CD8-positive, alpha-beta memory T cell (primary cell): ENCODE measurements at regions not wholly inside any gene's neighbourhood (a gene's known extent, or its start where the extent isn't known, plus 50 kb on each side); places are given as distances from the start of the nearest gene placed in this dataset.

ENCODE experiments used
- CTCF ChIA-PET: fragments of 350-600 bp; sonication (Branson Sonifier 250); formaldehyde crosslinking; loops from one replicate; lab custom pipeline; 2021; ENCODE audit warnings: antibody characterized with exemption; lab: Charles Lee
- POLR2A ChIA-PET: fragments of 350-600 bp; sonication (Branson Sonifier 250); formaldehyde crosslinking; loops from one replicate; lab custom pipeline; 2021; ENCODE audit warnings: antibody characterized with exemption; lab: Charles Lee
- DNase-seq, 5 donors: peaks; one replicate each; pipeline versions ENCODE4 v3.0.0 to v3.0.0-alpha.2; 2020 to 2022; ENCODE audit warnings: mixed read lengths in 1 of 5
- H3K27ac ChIP-seq: one replicate; pipeline ENCODE4 v1.7.0; 2013; ENCODE audit warnings: low read depth, mild to moderate bottlenecking, low read length, moderate library complexity
- H3K27me3 ChIP-seq: 2 replicates; pipeline ENCODE4 v1.7.0; 2013; ENCODE audit warnings: low read length, mild to moderate bottlenecking; ENCODE audit not compliant: insufficient read depth, poor library complexity, severe bottlenecking
- H3K36me3 ChIP-seq: 2 replicates; pipeline ENCODE4 v1.7.0; 2013; ENCODE audit warnings: mild to moderate bottlenecking, low read length, moderate library complexity; ENCODE audit not compliant: insufficient read depth
- H3K4me1 ChIP-seq: 2 replicates; pipeline ENCODE4 v1.7.0; 2013; ENCODE audit warnings: mild to moderate bottlenecking, low read length, moderate library complexity; ENCODE audit not compliant: insufficient read depth
- H3K4me3 ChIP-seq: 2 replicates; pipeline ENCODE4 v1.7.0; 2013; ENCODE audit warnings: mild to moderate bottlenecking, low read length
- H3K9me3 ChIP-seq: 2 replicates; pipeline ENCODE4 v1.7.0; 2013; ENCODE audit warnings: mild to moderate bottlenecking, low read length
- H3K27ac Mint-ChIP-seq, 8 donors: one replicate each; pipeline ENCODE4 v1.8.0; 2020 to 2021; ENCODE audit warnings: mixed read lengths in 8 of 8, mild to moderate bottlenecking in 6 of 8, inconsistent platforms in 3 of 8, moderate library complexity in 3 of 8
- H3K27me3 Mint-ChIP-seq, 2 donors: one replicate each; pipeline ENCODE4 v1.8.0; 2020 to 2021; ENCODE audit warnings: mixed read lengths in 2 of 2, mild to moderate bottlenecking in 1 of 2, moderate library complexity in 1 of 2
- H3K36me3 Mint-ChIP-seq, 3 donors: one replicate each; pipeline ENCODE4 v1.8.0; 2020 to 2021; ENCODE audit warnings: mixed read lengths in 3 of 3, inconsistent platforms in 1 of 3, mild to moderate bottlenecking in 1 of 3
- H3K4me1 Mint-ChIP-seq, 3 donors: one replicate each; pipeline ENCODE4 v1.8.0; 2020 to 2021; ENCODE audit warnings: mixed read lengths in 3 of 3, inconsistent platforms in 1 of 3, mild to moderate bottlenecking in 1 of 3
- H3K4me3 Mint-ChIP-seq, 7 donors: one replicate each; pipeline ENCODE4 v1.8.0; 2020 to 2021; ENCODE audit warnings: mixed read lengths in 7 of 7, mild to moderate bottlenecking in 6 of 7, moderate library complexity in 4 of 7, inconsistent platforms in 2 of 7
- H3K9me3 Mint-ChIP-seq, 5 donors: one replicate each; pipeline ENCODE4 v1.8.0; 2020 to 2022; ENCODE audit warnings: mixed read lengths in 5 of 5, mild to moderate bottlenecking in 3 of 5, moderate library complexity in 2 of 5, inconsistent platforms in 1 of 5

DNA sequence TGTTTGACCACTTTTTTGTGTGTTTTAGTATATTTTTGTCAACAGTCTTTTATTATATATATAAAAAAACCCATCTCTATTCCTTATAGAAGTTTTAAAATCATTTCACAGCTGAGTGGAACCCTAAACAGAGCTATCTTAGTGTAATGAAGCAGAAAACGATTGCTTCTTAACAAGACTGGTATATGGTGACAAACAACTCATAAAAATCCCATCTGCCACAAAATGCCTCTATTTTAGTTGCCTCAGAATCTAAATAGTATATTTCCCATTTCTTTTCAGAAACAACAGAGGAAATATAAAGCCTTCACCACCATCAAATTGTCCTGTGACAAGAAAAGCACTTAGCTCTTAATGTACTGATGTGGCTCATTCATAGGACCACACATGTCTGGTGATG lies 322.4 kb downstream of the ATP23 start:
- Histone ChIP-seq H3K9me3 (no peaks in the 10 kb centered on the region), H3K27ac (no peak overlapping the region), H3K4me3 (no peak overlapping the region), H3K27me3 (no peaks in the 10 kb centered on the region), H3K36me3 (no peaks in the 10 kb centered on the region), H3K4me1 (no peaks in the 10 kb centered on the region)
- no peak overlapping the region for H3K27ac Mint-ChIP-seq
- peaks cover 2 to 6% of the 10 kb centered on the region in 2 donors for H3K27me3 Mint-ChIP-seq
- no peaks in the 10 kb centered on the region for H3K4me1 Mint-ChIP-seq
- no peaks in the 10 kb centered on the region for H3K36me3 Mint-ChIP-seq
- DNase-seq: no peak
- POLR2A ChIA-PET: no interaction called here
- CTCF ChIA-PET: no interaction called here
- H3K4me3 Mint-ChIP-seq: no peak overlapping the region
- peaks cover 0 to 6% (median 2%) of the 10 kb centered on the region in 5 donors for H3K9me3 Mint-ChIP-seq

DNA sequence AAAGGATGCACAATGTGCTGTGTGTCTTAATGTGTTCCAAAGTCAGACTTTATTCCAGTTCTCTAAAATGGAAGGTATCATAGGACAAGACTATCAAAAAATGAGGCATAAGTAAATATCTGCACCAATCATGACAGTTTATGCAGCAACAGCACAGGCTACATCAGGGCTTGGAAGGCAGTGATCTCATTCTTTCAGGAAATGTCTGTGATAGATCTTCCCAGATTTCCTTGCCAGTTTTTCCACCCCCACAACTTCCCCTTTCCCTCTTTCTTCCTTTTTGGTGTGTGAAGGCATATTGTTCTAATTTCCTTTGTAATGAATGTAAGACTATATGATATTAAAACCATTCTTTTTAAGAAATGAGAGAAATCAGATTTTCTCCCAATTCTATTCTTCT lies 326.7 kb downstream of the ATP23 start:
- H3K4me1 ChIP-seq: no peaks in the 10 kb centered on the region
- Mint-ChIP-seq H3K9me3 (peaks cover 0 to 6% (median 2%) of the 10 kb centered on the region in 5 donors), H3K27ac (no peak overlapping the region), H3K4me1 (no peaks in the 10 kb centered on the region), H3K4me3 (no peak overlapping the region), H3K36me3 (no peaks in the 10 kb centered on the region), H3K27me3 (peaks cover 0 to 2% of the 10 kb centered on the region in 2 donors)
- ChIA-PET CTCF (no interaction called here), POLR2A (no interaction called here)
- H3K27ac ChIP-seq: no peak overlapping the region
- no peak overlapping the region for H3K4me3 ChIP-seq
- H3K27me3 ChIP-seq: no peaks in the 10 kb centered on the region
- no peak for DNase-seq
- H3K36me3 ChIP-seq: no peaks in the 10 kb centered on the region
- H3K9me3 ChIP-seq: no peaks in the 10 kb centered on the region

DNA sequence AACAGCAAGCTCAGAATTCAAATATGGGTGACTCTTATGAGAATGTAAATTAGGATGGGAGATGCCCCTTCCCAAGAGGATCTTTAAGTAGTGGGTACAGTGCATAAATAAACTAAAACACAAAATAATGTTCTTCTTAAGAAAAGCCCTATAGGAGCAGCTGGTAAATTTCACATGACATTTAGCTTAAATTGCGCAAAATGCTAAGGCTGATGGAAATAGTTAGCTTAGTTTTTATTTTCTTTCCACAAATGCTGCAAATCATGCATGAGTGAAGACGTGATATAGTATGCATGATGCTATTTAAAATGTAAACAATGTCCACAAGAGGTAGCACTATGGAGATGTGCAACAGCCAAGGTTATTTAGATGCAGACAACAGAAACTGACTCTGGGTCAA lies 328.1 kb downstream of the ATP23 start:
- Mint-ChIP-seq H3K36me3 (no peaks in the 10 kb centered on the region), H3K9me3 (peaks cover 0 to 6% (median 2%) of the 10 kb centered on the region in 5 donors), H3K4me1 (no peaks in the 10 kb centered on the region), H3K27me3 (peaks cover 0 to 2% of the 10 kb centered on the region in 2 donors), H3K4me3 (no peak overlapping the region), H3K27ac (no peak overlapping the region)
- Histone ChIP-seq H3K36me3 (no peaks in the 10 kb centered on the region), H3K9me3 (no peaks in the 10 kb centered on the region), H3K4me3 (no peak overlapping the region), H3K4me1 (no peaks in the 10 kb centered on the region), H3K27me3 (no peaks in the 10 kb centered on the region), H3K27ac (no peak overlapping the region)
- POLR2A ChIA-PET: no interaction called here
- no peak for DNase-seq
- CTCF ChIA-PET: no interaction called here

DNA sequence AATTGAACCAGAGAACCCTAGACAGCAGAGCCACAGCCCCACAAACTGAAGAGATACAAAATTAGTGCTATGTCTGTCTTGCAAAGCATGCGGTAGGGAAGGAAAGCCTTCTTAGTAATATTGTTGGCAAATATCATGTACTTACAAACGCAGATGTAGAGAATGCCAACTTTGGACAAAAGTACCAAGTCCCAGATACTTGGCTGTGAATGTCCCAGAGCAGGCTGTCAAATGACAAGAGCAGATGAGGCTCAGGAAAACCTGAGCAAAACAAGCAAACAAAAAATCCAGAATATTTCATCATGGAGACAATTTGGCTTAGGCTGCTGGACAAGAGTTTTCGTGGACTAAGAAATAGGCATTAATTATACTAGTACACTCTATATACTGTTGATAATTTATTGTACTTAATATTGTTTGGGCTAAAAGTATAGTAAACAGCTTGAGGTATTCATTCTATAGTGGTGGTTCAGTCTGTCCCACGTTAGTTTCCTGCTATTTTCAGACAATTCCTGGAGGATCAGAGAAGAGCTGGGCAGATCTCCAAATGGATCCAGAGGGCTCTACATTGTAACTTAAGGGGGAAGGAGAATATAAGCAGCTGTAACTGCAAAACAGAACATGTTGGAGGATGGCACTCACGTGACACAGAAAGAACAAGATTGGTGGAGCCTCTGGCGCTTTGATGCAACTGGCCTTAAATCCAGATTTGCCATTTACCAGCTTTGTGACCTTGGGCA lies 329.8 kb downstream of the ATP23 start:
- Histone ChIP-seq H3K36me3 (no peaks in the 10 kb centered on the region), H3K4me3 (no peak overlapping the region), H3K27me3 (no peaks in the 10 kb centered on the region), H3K4me1 (no peaks in the 10 kb centered on the region), H3K27ac (no peak overlapping the region), H3K9me3 (no peaks in the 10 kb centered on the region)
- ChIA-PET POLR2A (no interaction called here), CTCF (no interaction called here)
- no peak overlapping the region for H3K4me3 Mint-ChIP-seq
- no peaks in the 10 kb centered on the region for H3K4me1 Mint-ChIP-seq
- no peak for DNase-seq
- H3K9me3 Mint-ChIP-seq: peaks cover 0 to 3% (median 0%) of the 10 kb centered on the region in 5 donors
- H3K27me3 Mint-ChIP-seq: peaks cover 0 to 2% of the 10 kb centered on the region in 2 donors
- H3K36me3 Mint-ChIP-seq: no peaks in the 10 kb centered on the region
- H3K27ac Mint-ChIP-seq: no peak overlapping the region

DNA sequence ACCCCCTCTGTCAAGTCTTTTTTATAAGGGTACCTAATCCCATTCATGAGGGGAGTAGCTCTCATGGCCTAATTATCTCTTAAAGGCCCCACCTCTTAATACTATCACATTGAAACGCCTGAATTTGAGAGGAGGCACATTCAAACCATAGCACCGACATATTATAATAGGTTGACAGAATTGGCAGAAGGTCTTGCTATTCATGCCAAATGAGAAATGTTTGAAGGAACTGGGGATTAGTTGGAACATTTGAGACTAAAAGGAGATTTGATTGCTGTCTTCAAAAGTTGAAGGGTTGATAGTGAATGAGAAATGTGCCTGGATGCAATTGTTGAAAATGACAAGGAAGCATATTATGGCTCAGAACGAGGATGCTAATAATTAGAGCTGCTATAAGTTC lies 331.1 kb downstream of the ATP23 start:
- H3K27ac Mint-ChIP-seq: no peak overlapping the region
- POLR2A ChIA-PET: no interaction called here
- no peaks in the 10 kb centered on the region for H3K9me3 ChIP-seq

DNA sequence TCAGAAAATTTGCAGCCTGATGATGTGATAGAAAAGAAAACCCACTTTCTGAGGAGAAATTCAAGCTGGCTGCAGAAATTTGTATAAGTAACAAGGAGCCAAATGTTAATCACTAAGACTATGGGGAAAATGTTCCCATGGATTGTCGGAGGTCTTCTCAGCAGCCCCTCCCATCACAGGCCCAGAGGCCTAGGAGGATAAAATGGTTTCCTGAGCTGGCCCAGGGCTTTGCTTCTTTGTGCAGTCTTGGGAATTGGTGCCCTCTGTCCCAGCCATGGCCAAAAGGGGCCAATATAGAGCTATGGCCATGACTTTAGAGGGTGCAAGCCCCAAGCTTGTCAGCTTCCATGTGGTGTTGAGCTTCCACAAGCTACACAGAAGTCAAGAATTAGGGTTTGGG lies 335.9 kb downstream of the ATP23 start:
- no peaks in the 10 kb centered on the region for H3K36me3 ChIP-seq
- Mint-ChIP-seq H3K4me1 (no peaks in the 10 kb centered on the region), H3K27ac (no peak overlapping the region), H3K4me3 (no peak overlapping the region), H3K36me3 (peaks cover 0 to 1% (median 0%) of the 10 kb centered on the region in 3 donors), H3K27me3 (peaks cover 0 to 2% of the 10 kb centered on the region in 2 donors), H3K9me3 (peaks cover 5 to 21% (median 20%) of the 10 kb centered on the region in 5 donors)
- H3K4me3 ChIP-seq: no peak overlapping the region
- CTCF ChIA-PET: no interaction called here
- no peaks in the 10 kb centered on the region for H3K27me3 ChIP-seq
- POLR2A ChIA-PET: no interaction called here
- no peak overlapping the region for H3K27ac ChIP-seq
- DNase-seq: no peak
- H3K9me3 ChIP-seq: no peaks in the 10 kb centered on the region
- H3K4me1 ChIP-seq: no peaks in the 10 kb centered on the region

More for the DNA sequence above, 331.1 kb downstream of the ATP23 start:
- Histone ChIP-seq H3K27ac (no peak overlapping the region), H3K27me3 (no peaks in the 10 kb centered on the region), H3K4me3 (no peak overlapping the region), H3K36me3 (no peaks in the 10 kb centered on the region), H3K4me1 (no peaks in the 10 kb centered on the region)
- DNase-seq: no peak
- H3K27me3 Mint-ChIP-seq: peaks cover 0 to 2% of the 10 kb centered on the region in 2 donors
- H3K4me3 Mint-ChIP-seq: no peak overlapping the region
- H3K9me3 Mint-ChIP-seq: peaks cover 0 to 14% (median 5%) of the 10 kb centered on the region in 5 donors
- no peaks in the 10 kb centered on the region for H3K4me1 Mint-ChIP-seq
- CTCF ChIA-PET: no interaction called here
- no peaks in the 10 kb centered on the region for H3K36me3 Mint-ChIP-seq

DNA sequence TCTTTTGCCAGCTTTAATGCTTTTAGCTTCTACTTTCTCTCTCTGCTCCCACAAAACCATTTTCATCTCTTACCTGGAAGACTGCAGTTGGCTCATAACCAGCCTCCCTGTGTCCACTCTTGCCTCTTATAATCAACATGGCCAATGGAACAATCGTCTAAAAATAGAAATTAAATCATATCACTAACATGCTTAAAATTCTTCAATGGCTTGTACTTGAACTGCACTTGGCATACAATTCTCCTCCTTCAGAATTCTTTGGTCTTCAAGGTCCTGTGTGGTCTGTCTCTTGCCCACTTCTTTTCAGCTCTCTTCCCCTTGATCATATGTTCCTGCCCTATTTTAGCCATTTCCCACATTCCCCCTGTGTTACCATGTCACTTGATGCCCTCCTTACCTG lies 342.2 kb downstream of the ATP23 start:
- H3K4me1 ChIP-seq: no peaks in the 10 kb centered on the region
- POLR2A ChIA-PET: no interaction called here
- no peak overlapping the region for H3K4me3 ChIP-seq
- no peaks in the 10 kb centered on the region for H3K9me3 ChIP-seq
- H3K27me3 ChIP-seq: no peaks in the 10 kb centered on the region
- Mint-ChIP-seq H3K4me3 (no peak overlapping the region), H3K27me3 (peaks cover 4 to 7% of the 10 kb centered on the region in 2 donors), H3K36me3 (peaks cover 0 to 1% (median 0%) of the 10 kb centered on the region in 3 donors), H3K27ac (no peak overlapping the region), H3K4me1 (no peaks in the 10 kb centered on the region), H3K9me3 (peaks cover 12 to 20% (median 13%) of the 10 kb centered on the region in 5 donors)
- no peak overlapping the region for H3K27ac ChIP-seq
- CTCF ChIA-PET: no interaction called here
- H3K36me3 ChIP-seq: no peaks in the 10 kb centered on the region
- DNase-seq: no peak

DNA sequence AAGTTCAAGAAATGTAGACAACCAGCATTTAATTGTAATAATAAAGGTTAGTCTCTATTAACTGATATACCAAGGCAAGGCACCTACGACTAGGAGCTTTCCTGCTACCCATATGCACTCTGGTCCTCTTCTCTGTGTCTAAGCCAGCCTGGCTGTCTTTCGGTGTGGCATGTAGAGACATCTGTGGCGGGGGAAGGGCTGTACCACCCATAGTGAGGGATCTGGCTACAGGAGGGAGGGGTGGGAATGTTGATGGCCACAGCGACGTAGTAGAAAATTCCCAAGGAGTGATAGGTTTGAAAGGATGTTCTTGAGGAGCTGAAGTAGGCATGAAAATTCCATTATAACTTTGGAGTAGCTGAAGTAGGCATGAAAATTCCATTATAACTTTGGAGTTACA lies 344.2 kb downstream of the ATP23 start:
- Histone ChIP-seq H3K27me3 (no peaks in the 10 kb centered on the region), H3K4me3 (no peak overlapping the region), H3K27ac (no peak overlapping the region), H3K4me1 (no peaks in the 10 kb centered on the region), H3K36me3 (no peaks in the 10 kb centered on the region), H3K9me3 (no peaks in the 10 kb centered on the region)
- no peak overlapping the region for H3K27ac Mint-ChIP-seq
- no peaks in the 10 kb centered on the region for H3K36me3 Mint-ChIP-seq
- no peaks in the 10 kb centered on the region for H3K4me1 Mint-ChIP-seq
- DNase-seq: no peak
- H3K27me3 Mint-ChIP-seq: peaks cover 4 to 14% of the 10 kb centered on the region in 2 donors
- peaks cover 9 to 18% (median 11%) of the 10 kb centered on the region in 5 donors for H3K9me3 Mint-ChIP-seq
- no peak overlapping the region for H3K4me3 Mint-ChIP-seq
- ChIA-PET POLR2A (no interaction called here), CTCF (no interaction called here)
